ENCODE measurements at regions not wholly inside any gene's neighbourhood (a gene's known extent, or its start where the extent isn't known, plus 50 kb on each side); places are given as distances from the start of the nearest gene placed in this dataset.
A peak's percentile ranks its signal among the peaks of the same experiment; 100 is the strongest.
"Not testable (repeated sequence)": the region's sequence is repeated elsewhere in the genome, so short reads cannot be mapped to it uniquely, and the experiment has no call there.

DNA sequence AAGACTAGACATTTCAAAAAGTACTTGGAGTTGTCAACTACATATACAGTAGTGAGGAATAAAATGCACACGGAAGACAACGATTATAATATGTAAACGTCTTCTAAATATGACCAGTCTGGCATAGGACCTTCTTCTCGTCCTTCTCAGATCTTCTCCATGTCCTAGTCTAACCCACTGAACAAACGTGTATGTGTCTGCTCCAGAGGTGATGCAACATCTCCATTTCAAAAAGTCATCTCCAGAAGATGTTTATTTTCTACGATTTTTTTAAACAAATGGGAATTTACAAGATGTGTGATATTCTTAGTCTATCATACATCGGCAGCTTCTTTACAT, 89.9 kb downstream of the GPX5 start:
- H3K36me3 ChIP-seq (ENCODE audit: control insufficient read depth in 2 of 3, insufficient read depth in 3 of 3, low read length in 3 of 3) = no peaks in the 10 kb centered on the region
- H3K27me3 ChIP-seq (ENCODE audit: control insufficient read depth, insufficient read depth, low read length) = peaks cover 2% of the 10 kb centered on the region
- intact Hi-C loops (cut with DNase I) = no loop called here
- H3K9ac ChIP-seq (ENCODE audit: low read length in 3 of 3) = no peak overlapping the region
- no peaks in the 10 kb centered on the region for H3K4me1 ChIP-seq (ENCODE audit: control insufficient read depth in 2 of 3, insufficient read depth in 2 of 3, low read depth in 1 of 3, low read length in 3 of 3)
- H3K9me3 ChIP-seq (ENCODE audit: control insufficient read depth in 2 of 3, insufficient read depth in 1 of 3, low read length in 3 of 3) = no peaks in the 10 kb centered on the region
- FAIRE-seq = no peak
- DNase-seq = no peak
- no peak overlapping the region for H3K4me3 ChIP-seq (ENCODE audit: low read length in 3 of 3)
- H3K27ac ChIP-seq (ENCODE audit: low read depth in 2 of 2, low read length in 2 of 2) = no peak overlapping the region
- TF ChIP-seq, protein P1, sequence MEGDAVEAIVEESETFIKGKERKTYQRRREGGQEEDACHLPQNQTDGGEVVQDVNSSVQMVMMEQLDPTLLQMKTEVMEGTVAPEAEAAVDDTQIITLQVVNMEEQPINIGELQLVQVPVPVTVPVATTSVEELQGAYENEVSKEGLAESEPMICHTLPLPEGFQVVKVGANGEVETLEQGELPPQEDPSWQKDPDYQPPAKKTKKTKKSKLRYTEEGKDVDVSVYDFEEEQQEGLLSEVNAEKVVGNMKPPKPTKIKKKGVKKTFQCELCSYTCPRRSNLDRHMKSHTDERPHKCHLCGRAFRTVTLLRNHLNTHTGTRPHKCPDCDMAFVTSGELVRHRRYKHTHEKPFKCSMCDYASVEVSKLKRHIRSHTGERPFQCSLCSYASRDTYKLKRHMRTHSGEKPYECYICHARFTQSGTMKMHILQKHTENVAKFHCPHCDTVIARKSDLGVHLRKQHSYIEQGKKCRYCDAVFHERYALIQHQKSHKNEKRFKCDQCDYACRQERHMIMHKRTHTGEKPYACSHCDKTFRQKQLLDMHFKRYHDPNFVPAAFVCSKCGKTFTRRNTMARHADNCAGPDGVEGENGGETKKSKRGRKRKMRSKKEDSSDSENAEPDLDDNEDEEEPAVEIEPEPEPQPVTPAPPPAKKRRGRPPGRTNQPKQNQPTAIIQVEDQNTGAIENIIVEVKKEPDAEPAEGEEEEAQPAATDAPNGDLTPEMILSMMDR (IDR thresholded peaks at IDR 0.05; ENCODE audit: borderline replicate concordance, extremely low read depth, insufficient read depth) = no peak

DNA sequence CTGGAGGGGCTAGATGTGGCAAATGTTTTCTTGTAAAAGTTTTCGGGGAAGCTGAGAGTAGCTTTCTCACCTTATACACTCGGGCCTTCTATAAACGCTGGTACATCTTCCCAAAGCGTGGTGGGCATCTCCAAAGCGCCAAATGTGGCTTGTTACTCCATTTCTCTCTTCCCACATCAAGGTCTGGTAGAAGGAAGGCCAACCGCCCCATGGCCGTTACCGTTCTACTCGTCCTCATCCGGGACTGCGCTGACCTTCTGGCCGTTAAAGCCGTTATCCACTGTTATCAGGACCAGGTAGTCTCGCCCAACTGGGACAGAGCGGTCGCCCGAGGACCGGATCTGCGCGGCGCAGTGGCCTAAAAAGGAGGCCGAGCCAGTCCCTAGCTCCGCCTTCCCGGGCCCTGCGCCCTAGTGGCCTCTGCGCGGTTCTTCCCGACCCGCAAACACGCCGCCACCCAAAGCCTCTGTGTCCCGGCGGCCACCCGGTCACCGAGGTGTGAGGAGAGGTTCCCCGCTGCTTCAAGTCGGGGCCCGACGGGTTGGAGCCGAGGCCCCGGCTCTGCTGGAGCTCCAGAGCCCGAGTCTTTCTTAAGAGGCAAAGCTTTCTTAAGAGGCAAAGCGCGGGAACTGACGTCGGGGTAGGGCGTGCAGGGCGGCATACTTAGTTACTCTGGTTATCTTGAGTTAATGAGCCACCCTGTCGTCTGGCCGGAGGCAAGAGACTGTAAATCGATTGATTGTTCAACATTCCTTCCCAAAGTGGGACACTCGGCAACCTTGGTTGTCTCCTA, 90.5 kb downstream of the GPX5 start:
- Histone ChIP-seq H3K9ac (ENCODE audit: low read length in 3 of 3) (no peak overlapping the region), H3K27ac (ENCODE audit: low read depth in 2 of 2, low read length in 2 of 2) (no peak overlapping the region), H3K36me3 (ENCODE audit: control insufficient read depth in 2 of 3, insufficient read depth in 3 of 3, low read length in 3 of 3) (no peaks in the 10 kb centered on the region), H3K9me3 (ENCODE audit: control insufficient read depth in 2 of 3, insufficient read depth in 1 of 3, low read length in 3 of 3) (no peaks in the 10 kb centered on the region), H3K4me3 (ENCODE audit: low read length in 3 of 3) (no peak overlapping the region), H3K4me1 (ENCODE audit: control insufficient read depth in 2 of 3, insufficient read depth in 2 of 3, low read depth in 1 of 3, low read length in 3 of 3) (no peaks in the 10 kb centered on the region), H3K27me3 (ENCODE audit: control insufficient read depth, insufficient read depth, low read length) (peaks cover 2% of the 10 kb centered on the region)
- intact Hi-C loops (cut with DNase I) = no loop called here
- FAIRE-seq (no peak), DNase-seq (peak in 3 of 5 donors; percentile 19 to 58 (median 29))
- TF ChIP-seq, protein P1 (IDR thresholded peaks at IDR 0.05; ENCODE audit: borderline replicate concordance, extremely low read depth, insufficient read depth) = no peak

DNA sequence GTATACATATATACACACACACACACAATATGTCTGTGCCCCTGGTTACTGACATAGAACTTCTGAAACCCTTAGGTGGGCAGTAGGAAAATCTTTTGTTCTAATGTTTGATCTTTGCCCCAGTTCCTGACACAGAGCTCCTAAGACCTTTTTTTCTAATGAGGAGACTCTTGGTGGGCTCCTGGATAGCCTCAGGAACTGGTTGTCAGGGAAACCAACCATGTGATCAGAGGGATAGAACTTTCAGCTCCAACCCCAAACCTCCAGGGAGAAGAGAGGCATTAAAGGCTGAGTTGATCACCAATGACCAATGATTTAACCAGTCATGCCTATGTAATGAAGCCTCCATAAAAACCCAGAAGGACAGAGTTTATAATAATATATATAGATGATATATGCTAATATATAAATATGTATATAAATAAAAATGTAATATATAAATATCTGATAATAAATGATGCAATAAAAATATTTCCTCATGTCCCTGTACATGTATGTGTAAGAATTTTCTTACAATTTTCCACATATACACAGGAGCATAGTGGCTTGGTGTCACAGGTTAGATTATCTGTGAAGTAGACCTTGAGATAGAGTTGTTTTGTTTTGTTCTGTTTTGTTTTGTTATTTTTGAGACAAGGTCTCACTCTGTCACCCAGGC, 93.3 kb downstream of the GPX5 start:
- H3K4me1 ChIP-seq (ENCODE audit: control insufficient read depth in 2 of 3, insufficient read depth in 2 of 3, low read depth in 1 of 3, low read length in 3 of 3) = no peaks in the 10 kb centered on the region
- DNase-seq (peak in 1 of 5 donors; percentile 34), FAIRE-seq (no peak)
- H3K27ac ChIP-seq (ENCODE audit: low read depth in 2 of 2, low read length in 2 of 2) = no peak overlapping the region
- no peak overlapping the region for H3K9ac ChIP-seq (ENCODE audit: low read length in 3 of 3)
- peaks cover 2% of the 10 kb centered on the region for H3K27me3 ChIP-seq (ENCODE audit: control insufficient read depth, insufficient read depth, low read length)
- intact Hi-C loops (cut with DNase I) = no loop called here
- TF ChIP-seq, protein P1 (IDR thresholded peaks at IDR 0.05; ENCODE audit: borderline replicate concordance, extremely low read depth, insufficient read depth) = no peak
- no peak overlapping the region for H3K4me3 ChIP-seq (ENCODE audit: low read length in 3 of 3)
- no peaks in the 10 kb centered on the region for H3K9me3 ChIP-seq (ENCODE audit: control insufficient read depth in 2 of 3, insufficient read depth in 1 of 3, low read length in 3 of 3)
- no peaks in the 10 kb centered on the region for H3K36me3 ChIP-seq (ENCODE audit: control insufficient read depth in 2 of 3, insufficient read depth in 3 of 3, low read length in 3 of 3)

GRCh38 chr6:28621268-28621667, 95.6 kb downstream of the GPX5 start:
- H3K27ac ChIP-seq (ENCODE audit: low read depth in 2 of 2, low read length in 2 of 2); H3K36me3 ChIP-seq (ENCODE audit: control insufficient read depth in 2 of 3, insufficient read depth in 3 of 3, low read length in 3 of 3); DNase-seq; H3K4me3 ChIP-seq (ENCODE audit: low read length in 3 of 3); H3K9me3 ChIP-seq (ENCODE audit: control insufficient read depth in 2 of 3, insufficient read depth in 1 of 3, low read length in 3 of 3); H3K9ac ChIP-seq (ENCODE audit: low read length in 3 of 3); FAIRE-seq; H3K4me1 ChIP-seq (ENCODE audit: control insufficient read depth in 2 of 3, insufficient read depth in 2 of 3, low read depth in 1 of 3, low read length in 3 of 3); intact Hi-C loops (cut with DNase I); H3K27me3 ChIP-seq (ENCODE audit: control insufficient read depth, insufficient read depth, low read length): not testable (repeated sequence)

- H3K27ac ChIP-seq (ENCODE audit: low read depth in 2 of 2, low read length in 2 of 2); H3K4me1 ChIP-seq (ENCODE audit: control insufficient read depth in 2 of 3, insufficient read depth in 2 of 3, low read depth in 1 of 3, low read length in 3 of 3); H3K9me3 ChIP-seq (ENCODE audit: control insufficient read depth in 2 of 3, insufficient read depth in 1 of 3, low read length in 3 of 3); H3K9ac ChIP-seq (ENCODE audit: low read length in 3 of 3); FAIRE-seq; H3K27me3 ChIP-seq (ENCODE audit: control insufficient read depth, insufficient read depth, low read length); H3K36me3 ChIP-seq (ENCODE audit: control insufficient read depth in 2 of 3, insufficient read depth in 3 of 3, low read length in 3 of 3); H3K4me3 ChIP-seq (ENCODE audit: low read length in 3 of 3); intact Hi-C loops (cut with DNase I); DNase-seq: not testable (repeated sequence)
Observed at GRCh38 chr6:28623242-28623641, 97.6 kb downstream of the GPX5 start.

DNA sequence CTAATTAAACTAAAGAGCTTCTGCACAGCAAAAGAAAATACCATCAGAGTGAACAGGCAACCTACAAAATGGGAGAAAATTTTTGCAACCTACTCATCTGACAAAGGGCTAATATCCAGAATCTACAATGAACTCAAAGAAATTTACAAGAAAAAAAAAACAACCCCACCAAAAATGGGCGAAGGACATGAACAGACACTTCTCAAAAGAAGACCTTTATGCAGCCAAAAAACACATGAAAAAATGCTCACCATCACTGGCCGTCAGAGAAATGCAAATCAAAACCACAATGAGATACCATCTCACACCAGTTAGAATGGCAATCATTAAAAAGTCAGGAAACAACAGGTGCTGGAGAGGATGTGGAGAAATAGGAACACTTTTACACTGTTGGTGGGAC, 100.7 kb downstream of the GPX5 start:
- H3K4me1 ChIP-seq (ENCODE audit: control insufficient read depth in 2 of 3, insufficient read depth in 2 of 3, low read depth in 1 of 3, low read length in 3 of 3); H3K4me3 ChIP-seq (ENCODE audit: low read length in 3 of 3); H3K27ac ChIP-seq (ENCODE audit: low read depth in 2 of 2, low read length in 2 of 2); H3K27me3 ChIP-seq (ENCODE audit: control insufficient read depth, insufficient read depth, low read length); DNase-seq; H3K36me3 ChIP-seq (ENCODE audit: control insufficient read depth in 2 of 3, insufficient read depth in 3 of 3, low read length in 3 of 3); FAIRE-seq; H3K9me3 ChIP-seq (ENCODE audit: control insufficient read depth in 2 of 3, insufficient read depth in 1 of 3, low read length in 3 of 3); intact Hi-C loops (cut with DNase I); H3K9ac ChIP-seq (ENCODE audit: low read length in 3 of 3): not testable (repeated sequence)

All from kidney (tissue), 13 donors.